RKO (cell line): ENCODE measurements at regions not wholly inside any gene's neighbourhood (a gene's known extent, or its start where the extent isn't known, plus 50 kb on each side); places are given as distances from the start of the nearest gene placed in this dataset.
"Not testable (repeated sequence)": the region's sequence is repeated elsewhere in the genome, so short reads cannot be mapped to it uniquely, and the experiment has no call there.

Experiments
- DNase-seq: peaks from one replicate; pipeline ENCODE4 v3.0.0-alpha.2; 2016; ENCODE audit warnings: low spot score

DNA sequence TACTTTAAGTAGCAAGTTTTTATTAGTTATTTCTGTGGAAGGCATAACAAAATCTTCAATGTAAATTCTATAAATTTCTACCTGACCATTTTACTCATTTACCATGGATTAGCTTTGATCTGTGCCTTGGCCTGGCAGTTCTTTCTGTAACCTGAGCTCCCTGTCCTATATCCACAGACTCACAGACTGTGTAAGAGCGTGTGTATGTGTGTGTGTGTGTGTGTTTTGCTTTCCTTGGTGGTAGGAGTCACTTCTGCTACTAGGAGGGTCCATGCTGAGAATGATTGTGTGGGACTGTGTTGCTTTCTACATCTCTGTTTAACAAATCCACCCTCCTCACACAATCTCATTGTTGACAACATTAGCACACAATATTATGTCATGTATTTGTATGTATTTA, 221.2 kb upstream of the PELI2 start:
- no peak for DNase-seq

DNA sequence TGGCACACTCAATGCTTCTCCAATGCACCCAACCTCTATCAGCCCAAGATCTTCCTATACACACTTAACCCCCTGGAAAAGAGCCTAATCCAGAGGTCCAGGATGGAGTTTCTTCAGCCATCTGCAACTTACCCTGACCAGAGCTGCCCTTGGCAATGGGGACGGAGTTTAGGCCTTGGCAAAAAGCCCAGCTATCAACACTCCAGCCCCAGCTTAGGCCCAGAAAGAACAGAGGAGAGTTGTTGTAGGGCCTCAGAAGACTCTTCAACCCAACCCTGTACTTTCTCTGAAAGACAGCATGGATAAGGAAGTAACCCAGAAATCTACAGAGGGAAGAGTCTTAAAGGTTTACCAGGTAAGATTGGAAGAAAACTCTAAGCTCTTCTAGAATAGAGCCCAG, 219.3 kb upstream of the PELI2 start:
- no peak for DNase-seq

DNA sequence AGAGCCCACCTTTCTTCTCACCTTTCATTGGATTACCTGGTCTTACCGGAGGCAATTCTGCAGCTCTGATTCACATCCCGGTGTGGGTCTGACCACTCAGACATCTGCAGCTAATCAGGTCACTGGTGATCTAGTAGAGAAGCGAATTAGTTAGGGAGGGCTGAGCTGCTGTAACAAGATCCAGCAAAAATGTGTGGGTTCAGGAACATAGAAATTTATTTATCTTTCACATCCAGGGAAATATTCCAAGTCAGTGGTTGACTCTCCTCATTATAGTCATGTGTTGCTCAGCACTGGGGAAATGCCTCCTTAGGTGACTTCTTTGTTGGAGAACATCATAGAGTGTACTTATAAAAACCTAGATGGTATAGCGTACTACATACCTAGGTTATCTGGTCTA, 218.7 kb upstream of the PELI2 start:
- no peak for DNase-seq

- no peak for DNase-seq
Observed at GRCh38 chr14:55900749-55901148, 217.5 kb upstream of the PELI2 start.

- no peak for DNase-seq
Observed at GRCh38 chr14:55901291-55901690, 216.9 kb upstream of the PELI2 start.

GRCh38 chr14:55902241-55902640, 216.0 kb upstream of the PELI2 start:
- DNase-seq = no peak

DNA sequence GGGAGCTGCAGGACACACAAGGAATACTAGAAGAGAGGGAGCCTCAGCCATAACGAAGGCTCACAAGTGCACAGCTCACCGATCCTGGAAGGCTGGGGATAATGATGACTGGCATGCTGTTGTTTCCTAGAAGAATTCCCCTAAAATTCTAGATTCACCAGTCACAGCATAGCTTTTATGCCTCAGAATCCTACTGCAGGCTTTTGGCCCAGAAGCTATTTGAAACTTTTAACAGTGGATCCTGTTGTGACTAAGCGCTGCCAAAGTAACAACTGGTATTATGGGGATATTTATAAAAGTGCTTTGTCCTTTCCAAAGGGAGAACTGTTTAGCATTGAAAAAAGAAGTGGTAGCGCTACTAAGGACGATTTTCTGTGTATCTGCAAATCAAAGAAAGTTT, 214.1 kb upstream of the PELI2 start:
- DNase-seq = no peak

- DNase-seq = no peak
Observed at GRCh38 chr14:55908106-55908505, 210.1 kb upstream of the PELI2 start.

- DNase-seq = no peak
Observed at GRCh38 chr14:55909879-55910278, 208.3 kb upstream of the PELI2 start.

DNA sequence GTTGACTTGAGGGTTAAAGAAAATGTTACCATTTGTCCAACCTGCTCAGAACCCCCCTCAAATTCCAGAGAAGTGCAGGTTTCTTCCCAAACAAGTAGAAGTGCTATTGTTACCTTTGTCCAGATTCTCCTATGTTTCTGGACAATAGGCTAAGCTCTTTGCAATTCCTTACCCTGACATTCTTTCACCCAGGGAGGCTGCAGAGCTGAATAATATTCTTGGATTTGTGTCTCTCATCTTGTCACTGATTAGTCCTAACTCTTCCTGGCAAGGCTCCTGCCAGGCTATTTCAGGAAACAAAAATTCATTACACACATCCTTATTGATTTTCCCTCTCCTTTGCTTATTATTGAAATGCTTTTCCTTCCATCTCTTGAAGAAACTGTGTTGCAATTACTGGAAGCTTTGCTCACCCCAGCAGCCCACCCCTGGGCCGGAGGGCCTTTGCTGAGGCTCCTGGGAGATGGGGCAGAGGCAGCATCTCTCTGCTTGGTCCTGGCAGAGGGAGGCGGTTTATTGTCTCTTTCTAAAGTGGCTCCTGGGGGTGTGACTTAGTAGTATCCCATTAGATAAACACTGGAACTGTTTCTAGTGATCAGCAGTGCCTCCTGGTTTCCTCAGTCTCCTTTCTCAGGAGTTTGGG, 207.5 kb upstream of the PELI2 start:
- no peak for DNase-seq

GRCh38 chr14:55911776-55912175, 206.4 kb upstream of the PELI2 start:
- no peak for DNase-seq

DNA sequence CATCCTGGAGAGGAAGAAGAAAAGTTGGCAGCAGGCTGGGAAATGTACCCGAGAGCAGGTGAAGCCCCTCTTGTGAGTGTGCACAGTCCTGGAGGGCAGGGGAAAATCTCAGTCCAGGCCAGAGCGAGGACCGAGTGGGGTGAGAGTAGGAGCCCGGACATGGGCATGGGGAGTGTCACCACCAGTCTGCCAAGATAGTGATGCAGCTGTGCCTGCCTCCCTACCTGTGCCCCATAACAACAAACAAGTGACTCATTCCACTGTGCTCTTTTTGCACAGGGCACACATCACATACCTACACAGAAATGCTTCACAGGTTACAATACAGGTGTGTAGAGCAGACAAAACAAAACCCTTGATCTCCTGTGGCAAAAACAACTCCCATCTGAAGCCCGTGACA, 205.9 kb upstream of the PELI2 start:
- DNase-seq = no peak

GRCh38 chr14:55913324-55914025, 204.7 kb upstream of the PELI2 start:
- DNase-seq = no peak

GRCh38 chr14:55914771-55915170, 203.4 kb upstream of the PELI2 start:
- no peak for DNase-seq

DNA sequence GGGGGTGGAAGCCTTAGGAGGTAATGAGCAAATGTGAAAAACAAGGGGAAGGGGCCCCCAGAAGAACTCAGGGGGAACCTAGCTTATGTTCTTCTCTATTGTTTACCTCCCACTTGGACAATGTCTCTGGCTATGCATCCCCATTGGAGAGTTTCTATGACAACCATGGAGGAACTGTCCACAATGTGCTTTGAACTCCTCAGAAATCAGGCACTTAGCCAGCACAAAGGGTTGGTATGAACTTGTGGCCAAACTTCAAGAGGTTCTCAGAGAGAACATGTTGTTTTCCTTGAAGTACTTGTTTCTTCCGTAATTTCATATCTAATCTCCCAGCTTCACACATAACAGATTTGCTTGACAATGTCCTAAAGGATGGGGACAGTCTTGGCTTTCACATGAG, 202.8 kb upstream of the PELI2 start:
- DNase-seq = no peak

DNA sequence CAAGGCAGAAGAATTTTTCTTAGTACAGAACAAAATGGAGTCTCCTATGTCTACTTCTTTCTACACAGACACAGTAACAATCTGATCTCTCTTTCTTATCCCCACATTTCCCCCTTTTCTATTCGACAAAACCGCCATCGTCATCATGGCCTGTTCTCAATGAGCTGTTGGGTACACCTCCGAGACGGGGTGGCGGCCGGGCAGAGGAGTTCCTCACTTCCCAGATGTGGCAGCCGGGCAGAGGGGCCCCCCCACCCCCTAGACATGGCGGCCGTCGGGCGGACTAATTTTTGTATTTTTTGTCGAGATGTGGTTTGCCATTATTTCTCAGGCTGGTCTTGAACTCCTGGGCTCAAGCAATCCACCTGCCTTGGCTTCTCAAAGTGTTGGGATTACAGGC, 198.4 kb upstream of the PELI2 start:
- DNase-seq = not testable (repeated sequence)

- no peak for DNase-seq
Observed at GRCh38 chr14:55921511-55921910, 196.7 kb upstream of the PELI2 start.

DNA sequence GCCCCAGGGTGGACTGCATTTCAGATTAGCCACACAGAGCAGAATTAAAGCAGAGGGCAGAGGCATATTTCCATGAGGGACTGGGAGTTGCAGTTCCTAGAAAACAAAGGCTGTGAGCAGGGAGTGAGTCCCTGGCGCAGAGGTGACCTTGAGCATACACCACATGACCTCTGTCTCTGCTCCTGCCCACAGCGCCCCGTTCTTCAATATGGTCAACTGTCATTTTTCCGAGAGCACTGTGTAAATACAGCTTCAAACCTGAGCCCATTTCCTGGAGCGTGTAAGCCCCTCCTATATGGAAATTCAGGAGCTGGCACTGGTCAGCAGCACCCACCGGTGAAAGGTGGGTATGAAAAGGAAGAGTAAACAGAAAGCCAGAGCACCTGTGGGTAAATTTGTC, 192.2 kb upstream of the PELI2 start:
- DNase-seq = no peak

GRCh38 chr14:55927028-55927427, 191.2 kb upstream of the PELI2 start:
- DNase-seq = no peak

DNA sequence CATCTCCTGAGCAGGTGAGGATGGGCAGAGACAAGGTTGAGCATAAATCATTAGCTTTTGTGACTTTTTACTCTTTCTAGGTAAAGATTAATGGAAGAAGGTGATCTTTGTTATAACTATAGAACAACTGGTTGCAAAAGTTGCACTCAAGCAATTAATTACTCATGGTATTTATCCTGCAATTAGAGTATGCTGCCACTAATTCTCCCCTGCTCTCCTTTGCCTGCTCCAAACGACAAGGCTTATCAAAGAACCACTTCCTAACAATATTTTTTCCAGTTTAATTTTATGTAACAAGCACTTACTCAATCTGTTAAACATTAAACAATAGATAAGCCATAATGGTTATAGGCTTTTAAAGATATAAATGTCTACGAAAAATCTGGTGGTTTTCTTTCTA, 189.9 kb upstream of the PELI2 start:
- DNase-seq = no peak

DNA sequence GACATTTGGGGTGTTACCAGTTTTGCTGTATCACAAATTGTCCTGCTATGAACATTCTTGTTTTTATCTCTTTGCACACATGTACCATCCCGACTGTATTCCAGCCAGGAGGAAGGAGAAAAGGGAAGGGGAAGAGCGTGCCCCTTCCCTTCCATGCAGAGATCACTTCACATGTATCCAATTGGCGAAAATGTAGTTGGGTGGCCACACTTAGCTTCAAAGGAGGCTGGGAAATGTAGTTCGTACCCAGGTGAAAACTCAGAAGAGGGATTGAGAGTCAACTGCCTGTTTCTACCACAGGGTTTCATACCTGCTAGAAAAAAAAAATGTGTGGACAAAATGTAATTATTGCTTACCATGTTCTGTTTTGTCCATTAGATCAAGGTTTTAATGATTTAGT, 189.1 kb upstream of the PELI2 start:
- DNase-seq = no peak

GRCh38 chr14:55930016-55930784, 188.0 kb upstream of the PELI2 start:
- no peak for DNase-seq

DNA sequence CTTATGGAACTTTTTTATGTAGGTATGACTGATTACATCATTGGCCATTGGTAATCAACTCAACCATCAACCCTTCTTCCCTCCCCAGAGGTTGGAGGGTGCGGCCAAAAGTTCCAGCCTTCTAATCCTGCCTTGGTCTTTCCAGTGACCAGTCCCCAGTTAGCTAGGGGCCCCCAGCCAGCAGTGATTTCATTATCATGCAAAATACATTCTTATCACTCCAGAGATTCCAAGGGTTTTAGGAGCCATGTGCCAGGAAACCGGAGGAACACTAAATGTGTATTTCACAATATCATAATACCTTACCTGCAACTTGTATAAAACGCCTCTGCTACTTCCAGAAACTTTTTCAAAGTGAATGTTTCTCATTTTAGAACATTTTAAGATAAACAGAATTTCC, 181.5 kb upstream of the PELI2 start:
- no peak for DNase-seq
